Trophoblast cell (in vitro differentiated cells and primary cell): ENCODE measurements at regions not wholly inside any gene's neighbourhood (a gene's known extent, or its start where the extent isn't known, plus 50 kb on each side); places are given as distances from the start of the nearest gene placed in this dataset.

ENCODE experiments used
- DNase-seq, 2 donors: peaks; one replicate each; pipeline ENCODE4 v3.0.0-alpha.2; 2016
- H2AFZ ChIP-seq: 2 replicates; pipeline ENCODE4 v1.6.1; 2013; ENCODE audit warnings: low read length, moderate library complexity, mild to moderate bottlenecking; ENCODE audit not compliant: insufficient read depth, poor library complexity
- H2AK5ac ChIP-seq: 2 replicates; pipeline ENCODE4 v1.6.1; 2013; ENCODE audit warnings: mild to moderate bottlenecking, low read length
- H2BK120ac ChIP-seq: 2 replicates; pipeline ENCODE4 v1.6.1; 2013; ENCODE audit warnings: low read length, mild to moderate bottlenecking, moderate library complexity; ENCODE audit not compliant: insufficient read depth, poor library complexity
- H2BK12ac ChIP-seq: 2 replicates; pipeline ENCODE4 v1.6.1; 2013; ENCODE audit warnings: mild to moderate bottlenecking, low read length, moderate library complexity
- H2BK5ac ChIP-seq: 2 replicates; pipeline ENCODE4 v1.6.1; 2013; ENCODE audit warnings: low read length, low read depth, moderate library complexity, mild to moderate bottlenecking; ENCODE audit not compliant: poor library complexity
- H3K14ac ChIP-seq: 2 replicates; pipeline ENCODE4 v1.6.1; 2013; ENCODE audit warnings: mild to moderate bottlenecking, low read length
- H3K18ac ChIP-seq: 2 replicates; pipeline ENCODE4 v1.6.1; 2013; ENCODE audit warnings: mild to moderate bottlenecking, low read length
- H3K23ac ChIP-seq: 2 replicates; pipeline ENCODE4 v1.6.1; 2013; ENCODE audit warnings: low read length
- H3K27ac ChIP-seq: 2 replicates; pipeline ENCODE4 v1.5.1; 2013; ENCODE audit warnings: low read depth, mild to moderate bottlenecking, inconsistent platforms, low read length, moderate library complexity
- H3K27me3 ChIP-seq: 2 replicates; pipeline ENCODE4 v1.6.1; 2013; ENCODE audit warnings: inconsistent platforms, mild to moderate bottlenecking, low read length, moderate library complexity; ENCODE audit not compliant: insufficient read depth
- H3K36me3 ChIP-seq, 2 experiments: 1 replicate in 1 of 2; 2 replicates in 1 of 2; pipeline ENCODE4 v1.6.1; 2013; ENCODE audit warnings: low read length in 2 of 2, mild to moderate bottlenecking in 2 of 2, moderate library complexity in 1 of 2; ENCODE audit not compliant: insufficient read depth in 2 of 2, control insufficient read depth in 1 of 2
- H3K4ac ChIP-seq: 2 replicates; pipeline ENCODE4 v1.6.1; 2013; ENCODE audit warnings: low read depth, mild to moderate bottlenecking, low read length, moderate library complexity
- H3K4me1 ChIP-seq, 2 experiments: 1 replicate in 1 of 2; 2 replicates in 1 of 2; pipeline ENCODE4 v1.6.1; 2013; ENCODE audit warnings: low read length in 2 of 2, mild to moderate bottlenecking in 2 of 2, moderate library complexity in 1 of 2; ENCODE audit not compliant: insufficient read depth in 2 of 2, control insufficient read depth in 1 of 2
- H3K4me2 ChIP-seq: 2 replicates; pipeline ENCODE4 v1.6.1; 2013; ENCODE audit warnings: inconsistent platforms, mild to moderate bottlenecking, low read length, moderate library complexity
- H3K4me3 ChIP-seq: 2 replicates; pipeline ENCODE4 v1.5.1; 2013; ENCODE audit warnings: mild to moderate bottlenecking, low read depth, low read length, inconsistent platforms
- H3K79me1 ChIP-seq: one replicate; pipeline ENCODE4 v1.6.1; 2013; ENCODE audit warnings: low read length
- H3K79me2 ChIP-seq: 2 replicates; pipeline ENCODE4 v1.6.1; 2013; ENCODE audit warnings: low read length, mild to moderate bottlenecking; ENCODE audit not compliant: control insufficient read depth, insufficient read depth, poor library complexity
- H3K9ac ChIP-seq: 2 replicates; pipeline ENCODE4 v1.6.1; 2013; ENCODE audit warnings: mild to moderate bottlenecking, low read length
- H3K9me3 ChIP-seq: 2 replicates; pipeline ENCODE4 v1.6.1; 2013; ENCODE audit warnings: low read depth, mild to moderate bottlenecking, control low read depth, inconsistent platforms, low read length; ENCODE audit not compliant: insufficient read depth
- H4K12ac ChIP-seq: 2 replicates; pipeline ENCODE4 v1.6.1; 2013; ENCODE audit warnings: low read depth, mild to moderate bottlenecking, low read length, moderate library complexity
- H4K8ac ChIP-seq: 2 replicates; pipeline ENCODE4 v1.6.1; 2013; ENCODE audit warnings: low read depth, mild to moderate bottlenecking, low read length, moderate library complexity
- H4K91ac ChIP-seq: one replicate; pipeline ENCODE4 v1.6.1; 2013; ENCODE audit warnings: low read depth, mild to moderate bottlenecking, low read length, moderate library complexity
- WGBS: extraction: QIAGEN DNeasy Blood & Tissue Kit; methylation state at CpG from one replicate; pipeline ENCODE4 v1.1.7; 2013; ENCODE audit warnings: missing lambda C conversion rate; ENCODE audit not compliant: insufficient read length, insufficient coverage; ENCODE audit errors: extremely low coverage; 5-methylcytosine and 5-hydroxymethylcytosine counted together

- Histone ChIP-seq H3K9me3 (no peaks in the 10 kb centered on the region), H2AK5ac (no peak overlapping the region), H2BK12ac (no peak overlapping the region), H3K18ac (no peak overlapping the region), H3K9ac (no peak overlapping the region), H2AFZ (no peak overlapping the region), H3K14ac (no peak overlapping the region), H3K79me2 (no peaks in the 10 kb centered on the region), H4K12ac (no peak overlapping the region), H2BK120ac (no peak overlapping the region), H3K4me2 (no peak overlapping the region), H3K23ac (no peak overlapping the region), H3K27ac (no peak overlapping the region), H3K4me3 (no peak overlapping the region), H4K8ac (no peak overlapping the region), H2BK5ac (no peak overlapping the region), H3K36me3 (no peaks in the 10 kb centered on the region), H3K4me1 (no peaks in the 10 kb centered on the region), H3K27me3 (no peaks in the 10 kb centered on the region), H3K79me1 (no peaks in the 10 kb centered on the region), H4K91ac (no peak overlapping the region), H3K4ac (no peak overlapping the region)
- no CpG with 5 or more reads among the region's 4 CpGs for WGBS
- no peak for DNase-seq
Observed at GRCh38 chr5:20515606-20516005, 527.6 kb upstream of the CDH18 start.

- no CpG with 5 or more reads among the region's 4 CpGs for WGBS
- Histone ChIP-seq H3K36me3 (no peaks in the 10 kb centered on the region), H3K79me1 (no peaks in the 10 kb centered on the region), H3K4ac (no peak overlapping the region), H3K18ac (no peak overlapping the region), H3K27ac (no peak overlapping the region), H3K4me2 (no peak overlapping the region), H3K9me3 (no peaks in the 10 kb centered on the region), H4K8ac (no peak overlapping the region), H3K27me3 (no peaks in the 10 kb centered on the region), H2AFZ (no peak overlapping the region), H2BK12ac (no peak overlapping the region), H2BK120ac (no peak overlapping the region), H3K4me1 (no peaks in the 10 kb centered on the region), H2AK5ac (no peak overlapping the region), H3K23ac (no peak overlapping the region), H4K91ac (no peak overlapping the region), H3K14ac (no peak overlapping the region), H2BK5ac (no peak overlapping the region), H3K4me3 (no peak overlapping the region), H4K12ac (no peak overlapping the region), H3K79me2 (no peaks in the 10 kb centered on the region), H3K9ac (no peak overlapping the region)
- no peak for DNase-seq
Observed at GRCh38 chr5:20514145-20514544, 526.1 kb upstream of the CDH18 start.

- Histone ChIP-seq H3K79me2 (no peaks in the 10 kb centered on the region), H2BK120ac (no peak overlapping the region), H3K4me3 (no peak overlapping the region), H3K27ac (no peak overlapping the region), H3K36me3 (no peaks in the 10 kb centered on the region), H4K12ac (no peak overlapping the region), H4K8ac (no peak overlapping the region), H3K4me2 (no peak overlapping the region), H3K23ac (no peak overlapping the region), H3K4ac (no peak overlapping the region), H3K18ac (no peak overlapping the region), H2BK5ac (no peak overlapping the region), H3K4me1 (no peaks in the 10 kb centered on the region), H3K9ac (no peak overlapping the region), H2AK5ac (no peak overlapping the region), H2AFZ (no peak overlapping the region), H3K9me3 (no peaks in the 10 kb centered on the region), H4K91ac (no peak overlapping the region), H2BK12ac (no peak overlapping the region), H3K27me3 (no peaks in the 10 kb centered on the region), H3K14ac (no peak overlapping the region), H3K79me1 (no peaks in the 10 kb centered on the region)
- WGBS = no CpG with 5 or more reads among the region's 2 CpGs
- no peak for DNase-seq
Observed at GRCh38 chr5:20500546-20500945, 512.5 kb upstream of the CDH18 start.

GRCh38 chr5:20498926-20499325 is 510.9 kb upstream of the CDH18 start:
- Histone ChIP-seq H2AFZ (no peak overlapping the region), H4K8ac (no peak overlapping the region), H2BK12ac (no peak overlapping the region), H3K79me2 (no peaks in the 10 kb centered on the region), H3K4me3 (no peak overlapping the region), H2BK5ac (no peak overlapping the region), H3K9ac (no peak overlapping the region), H3K4me2 (no peak overlapping the region), H4K12ac (no peak overlapping the region), H3K36me3 (no peaks in the 10 kb centered on the region), H3K4me1 (no peaks in the 10 kb centered on the region), H2AK5ac (no peak overlapping the region), H3K9me3 (no peaks in the 10 kb centered on the region), H2BK120ac (no peak overlapping the region), H4K91ac (no peak overlapping the region), H3K23ac (no peak overlapping the region), H3K27me3 (no peaks in the 10 kb centered on the region), H3K4ac (no peak overlapping the region), H3K27ac (no peak overlapping the region), H3K79me1 (no peaks in the 10 kb centered on the region), H3K14ac (no peak overlapping the region), H3K18ac (no peak overlapping the region)
- no CpG with 5 or more reads among the region's 3 CpGs for WGBS
- DNase-seq = no peak
